ENCODE measurements at regions not wholly inside any gene's neighbourhood (a gene's known extent, or its start where the extent isn't known, plus 50 kb on each side); places are given as distances from the start of the nearest gene placed in this dataset.

DNA sequence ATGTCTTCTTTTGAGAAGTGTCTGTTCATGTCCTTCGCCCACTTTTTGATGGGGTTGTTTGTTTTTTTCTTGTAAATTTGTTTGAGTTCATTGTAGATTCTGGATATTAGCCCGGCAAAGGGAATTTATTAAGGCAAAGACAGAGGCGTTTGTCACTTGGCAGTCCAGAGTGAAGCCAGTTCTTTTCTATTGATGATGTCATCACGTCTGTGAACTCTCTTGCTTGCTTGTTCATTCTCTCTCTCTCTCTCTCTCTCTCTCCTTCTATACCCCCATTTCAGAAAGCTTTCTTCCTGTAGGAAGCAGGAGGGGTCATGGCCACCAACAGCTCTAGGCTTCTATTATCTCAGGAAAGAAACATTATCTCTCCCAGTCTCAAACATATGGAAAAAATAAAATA, 291.3 kb downstream of the OMA1 start:
- TF ChIP-seq RARB (CRISPR knock-in tag; IDR thresholded peaks at IDR 0.05) (no peak), ZFP30 (CRISPR knock-in tag; IDR thresholded peaks at IDR 0.05) (no peak), ZNF8 (CRISPR knock-in tag; IDR thresholded peaks at IDR 0.05) (no peak), PPARA (CRISPR knock-in tag; IDR thresholded peaks at IDR 0.05; ENCODE audit: borderline replicate concordance) (no peak), ZFP3 (CRISPR knock-in tag; IDR thresholded peaks at IDR 0.05) (no peak), ZC3H10 (CRISPR knock-in tag; IDR thresholded peaks at IDR 0.05) (no peak), GLIS3 (CRISPR knock-in tag; IDR thresholded peaks at IDR 0.05) (no peak), PATZ1 (CRISPR knock-in tag; IDR thresholded peaks at IDR 0.05; ENCODE audit: borderline replicate concordance) (no peak), TCF4 (CRISPR knock-in tag; IDR thresholded peaks at IDR 0.05; ENCODE audit: borderline replicate concordance) (no peak), BACH2 (CRISPR knock-in tag; IDR thresholded peaks at IDR 0.05; ENCODE audit: borderline replicate concordance) (no peak), ARNTL (CRISPR knock-in tag; IDR thresholded peaks at IDR 0.05; ENCODE audit: borderline replicate concordance, low read depth) (no peak), TSHZ2 (CRISPR knock-in tag; IDR thresholded peaks at IDR 0.05) (no peak)
- TF ChIP-seq, protein P1, sequence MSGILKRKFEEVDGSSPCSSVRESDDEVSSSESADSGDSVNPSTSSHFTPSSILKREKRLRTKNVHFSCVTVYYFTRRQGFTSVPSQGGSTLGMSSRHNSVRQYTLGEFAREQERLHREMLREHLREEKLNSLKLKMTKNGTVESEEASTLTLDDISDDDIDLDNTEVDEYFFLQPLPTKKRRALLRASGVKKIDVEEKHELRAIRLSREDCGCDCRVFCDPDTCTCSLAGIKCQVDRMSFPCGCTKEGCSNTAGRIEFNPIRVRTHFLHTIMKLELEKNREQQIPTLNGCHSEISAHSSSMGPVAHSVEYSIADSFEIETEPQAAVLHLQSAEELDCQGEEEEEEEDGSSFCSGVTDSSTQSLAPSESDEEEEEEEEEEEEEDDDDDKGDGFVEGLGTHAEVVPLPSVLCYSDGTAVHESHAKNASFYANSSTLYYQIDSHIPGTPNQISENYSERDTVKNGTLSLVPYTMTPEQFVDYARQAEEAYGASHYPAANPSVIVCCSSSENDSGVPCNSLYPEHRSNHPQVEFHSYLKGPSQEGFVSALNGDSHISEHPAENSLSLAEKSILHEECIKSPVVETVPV (CRISPR knock-in tag; IDR thresholded peaks at IDR 0.05), result no peak
- TF ChIP-seq, protein P2, sequence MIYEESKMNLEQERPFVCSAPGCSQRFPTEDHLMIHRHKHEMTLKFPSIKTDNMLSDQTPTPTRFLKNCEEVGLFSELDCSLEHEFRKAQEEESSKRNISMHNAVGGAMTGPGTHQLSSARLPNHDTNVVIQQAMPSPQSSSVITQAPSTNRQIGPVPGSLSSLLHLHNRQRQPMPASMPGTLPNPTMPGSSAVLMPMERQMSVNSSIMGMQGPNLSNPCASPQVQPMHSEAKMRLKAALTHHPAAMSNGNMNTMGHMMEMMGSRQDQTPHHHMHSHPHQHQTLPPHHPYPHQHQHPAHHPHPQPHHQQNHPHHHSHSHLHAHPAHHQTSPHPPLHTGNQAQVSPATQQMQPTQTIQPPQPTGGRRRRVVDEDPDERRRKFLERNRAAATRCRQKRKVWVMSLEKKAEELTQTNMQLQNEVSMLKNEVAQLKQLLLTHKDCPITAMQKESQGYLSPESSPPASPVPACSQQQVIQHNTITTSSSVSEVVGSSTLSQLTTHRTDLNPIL (CRISPR knock-in tag; IDR thresholded peaks at IDR 0.05; ENCODE audit: low read depth), result no peak
